ENCODE measurements at regions not wholly inside any gene's neighbourhood (a gene's known extent, or its start where the extent isn't known, plus 50 kb on each side); places are given as distances from the start of the nearest gene placed in this dataset.

- CTCF ChIA-PET: no interaction called here
Observed at GRCh38 chr3:135314237-135314636, 519.2 kb downstream of the EPHB1 start.

More at GRCh38 chr3:135314237-135314636, 519.2 kb downstream of the EPHB1 start:
- H3K4ac ChIP-seq (ENCODE audit: low read depth, low read length): no peak overlapping the region
- WGBS, 2 experiments (ENCODE audit: extremely low coverage in 2 of 2, insufficient read length in 1 of 2): no CpG with 5 or more reads among the region's 1 CpG
- no peak overlapping the region for H2BK20ac ChIP-seq (ENCODE audit: low read depth, low read length)
- no peaks in the 10 kb centered on the region for H3K9me1 ChIP-seq (ENCODE audit: insufficient read depth, low read length)
- H2AK9ac ChIP-seq (replicated peaks; ENCODE audit: low read depth, low read length, poor library complexity): no peak overlapping the region
- H2AK5ac ChIP-seq (ENCODE audit: low read depth, low read length): no peak overlapping the region
- no peak overlapping the region for H3K14ac ChIP-seq (replicated peaks; ENCODE audit: low read depth, low read length)
- POLR2A ChIA-PET (ENCODE audit: unreplicated experiment): no interaction called here
- H3K56ac ChIP-seq (ENCODE audit: extremely low read depth, insufficient read depth, low read length): no peak overlapping the region
- no peak overlapping the region for H2AFZ ChIP-seq (replicated peaks; ENCODE audit: low read length, poor library complexity)
- no peak overlapping the region for H2BK120ac ChIP-seq (ENCODE audit: low read depth, low read length)
- H3K9ac ChIP-seq (ENCODE audit: low read depth, low read length): no peak overlapping the region
- no peak overlapping the region for H3K23ac ChIP-seq (ENCODE audit: low read depth, low read length)
- peaks cover 4% of the 10 kb centered on the region for H3K9me3 ChIP-seq (ENCODE audit: control insufficient read depth, insufficient read depth, low read length)
- no peak overlapping the region for H3K18ac ChIP-seq (ENCODE audit: low read depth, low read length)
- DNase-seq: no peak
- no peak overlapping the region for H3K4me3 ChIP-seq (ENCODE audit: insufficient read depth, low read depth, low read length)
- no peak for ATAC-seq (ENCODE audit: low read depth)
- H3K79me1 ChIP-seq (ENCODE audit: low read depth in 1 of 2, low read length in 2 of 2): no peaks in the 10 kb centered on the region
- no peak overlapping the region for H4K5ac ChIP-seq (ENCODE audit: low read depth, low read length)
- H2BK5ac ChIP-seq (ENCODE audit: low read depth, low read length, poor library complexity, severe bottlenecking): no peak overlapping the region
- no peak overlapping the region for H4K91ac ChIP-seq (ENCODE audit: insufficient read depth, low read depth, low read length)
- no TSS peak for BruUV-seq (replicated peaks)
- H3K27ac ChIP-seq (ENCODE audit: insufficient read depth, low read length): no peak overlapping the region
- H4K8ac ChIP-seq (ENCODE audit: low read depth in 2 of 2, low read length in 2 of 2): no peak overlapping the region
- H3K4me1 ChIP-seq (ENCODE audit: control insufficient read depth, insufficient read depth, low read length): no peaks in the 10 kb centered on the region
- no peaks in the 10 kb centered on the region for H3K36me3 ChIP-seq (ENCODE audit: control insufficient read depth, insufficient read depth, low read length)
- in situ Hi-C loops (cut with MboI; ENCODE audit: low sequenced_read_pairs) (no loop called here), dilution Hi-C loops (cut with HindIII; ENCODE audit: low sequenced_read_pairs, unreplicated experiment) (no loop called here), intact Hi-C loops (cut with micrococcal nuclease) (no loop called here)
- no peak overlapping the region for H3K4me2 ChIP-seq (ENCODE audit: low read depth, low read length)
- no peak for TF ChIP-seq RFX5 (IDR thresholded peaks at IDR 0.05; ENCODE audit: low read depth, low read length)
- TF ChIP-seq RAD21 (IDR thresholded peaks at IDR 0.05; ENCODE audit: low read length): no peak
- TF ChIP-seq MXI1 (IDR thresholded peaks at IDR 0.05; ENCODE audit: borderline replicate concordance, low read depth, low read length): no peak
- no peak for TF ChIP-seq CTCF (conservative IDR thresholded peaks at IDR 0.05; ENCODE audit: low read depth, low read length)
- TF ChIP-seq CHD1 (IDR thresholded peaks at IDR 0.05; ENCODE audit: low read depth, low read length): no peak
- TF ChIP-seq SMC3 (IDR thresholded peaks at IDR 0.05; ENCODE audit: low read depth, low read length): no peak
- no peak for TF ChIP-seq CEBPB (IDR thresholded peaks at IDR 0.05; ENCODE audit: low read depth, low read length)
- TF ChIP-seq MAZ (IDR thresholded peaks at IDR 0.05; ENCODE audit: borderline replicate concordance, low read depth, low read length): no peak
- TF ChIP-seq POLR2A (IDR thresholded peaks at IDR 0.05; ENCODE audit: low read depth, low read length): no peak
- no peak for TF ChIP-seq RCOR1 (IDR thresholded peaks at IDR 0.05; ENCODE audit: insufficient replicate concordance, low read length)
- no peak for TF ChIP-seq MAFK (IDR thresholded peaks at IDR 0.05; ENCODE audit: low read depth, low read length)
- no peak for TF ChIP-seq NFE2L2 (IDR thresholded peaks at IDR 0.05; ENCODE audit: low read depth, low read length)
- TF ChIP-seq FOS (IDR thresholded peaks at IDR 0.05; ENCODE audit: low read depth, low read length): no peak
- TF ChIP-seq USF2 (IDR thresholded peaks at IDR 0.05; ENCODE audit: low read depth, low read length): no peak
- TF ChIP-seq ELK1 (IDR thresholded peaks at IDR 0.05; ENCODE audit: borderline replicate concordance, low read depth, low read length): no peak
- TF ChIP-seq BHLHE40 (IDR thresholded peaks at IDR 0.05; ENCODE audit: low read depth, low read length): no peak
- H2BK15ac ChIP-seq (ENCODE audit: low read depth, low read length): no peak overlapping the region
- H3K27me3 ChIP-seq (ENCODE audit: control insufficient read depth, insufficient read depth, low read length): no peaks in the 10 kb centered on the region
- no peaks in the 10 kb centered on the region for H4K20me1 ChIP-seq (ENCODE audit: insufficient read depth, low read length)
